H1 (cell line): ENCODE measurements at regions not wholly inside any gene's neighbourhood (a gene's known extent, or its start where the extent isn't known, plus 50 kb on each side); places are given as distances from the start of the nearest gene placed in this dataset.

Source experiments
- CTCF ChIA-PET: fragments of 300-600 bp; sonication (Branson Sonifier 250); formaldehyde crosslinking; loops from one replicate; lab custom pipeline; 2021; ENCODE audit not compliant: partially characterized antibody; lab: Charles Lee
- POLR2A ChIA-PET: fragments of 300-600 bp; sonication (Branson Sonifier 250); formaldehyde crosslinking; loops from one replicate; lab custom pipeline; 2021; ENCODE audit warnings: inconsistent platforms; ENCODE audit not compliant: partially characterized antibody; lab: Charles Lee
- DNase-seq, 2 experiments: peaks; one replicate each; pipeline versions ENCODE4 v3.0.0 to v3.0.0-alpha.2; 2010 to 2022; ENCODE audit warnings: low spot score in 2 of 2, low read depth in 1 of 2, mixed read lengths in 1 of 2
- FAIRE-seq: peaks from 2 replicates; lab custom pipeline; 2011; peaks lifted over from hg19 to GRCh38; lab: Jason Lieb, UNC
- H2AFZ ChIP-seq: 2 replicates; pipeline ENCODE4 v1.8.1; 2012; ENCODE audit warnings: low read length, inconsistent platforms
- H2AK5ac ChIP-seq: 2 replicates; pipeline ENCODE4 v1.6.1; 2013; ENCODE audit warnings: low read depth, low read length
- H2BK120ac ChIP-seq: replicated peaks from 2 replicates; pipeline ENCODE3; 2013; ENCODE audit warnings: low read depth, low read length, inconsistent platforms
- H2BK12ac ChIP-seq: 2 replicates; pipeline ENCODE4 v1.6.1; 2013; ENCODE audit warnings: low read depth, low read length
- H2BK15ac ChIP-seq: 2 replicates; pipeline ENCODE4 v1.6.1; 2013; ENCODE audit warnings: low read length
- H2BK20ac ChIP-seq: 2 replicates; pipeline ENCODE4 v1.6.1; 2013; ENCODE audit warnings: low read length
- H2BK5ac ChIP-seq: 2 replicates; pipeline ENCODE4 v1.6.1; 2013; ENCODE audit warnings: low read depth, low read length
- H3K14ac ChIP-seq: 2 replicates; pipeline ENCODE4 v1.6.1; 2013; ENCODE audit warnings: inconsistent platforms; ENCODE audit not compliant: insufficient read length
- H3K18ac ChIP-seq: 2 replicates; pipeline ENCODE4 v1.6.1; 2013; ENCODE audit warnings: low read length; ENCODE audit errors: extremely low read depth
- H3K23ac ChIP-seq: 2 replicates; pipeline ENCODE4 v1.6.1; 2013; ENCODE audit warnings: inconsistent platforms; ENCODE audit not compliant: insufficient read length
- H3K23me2 ChIP-seq: 2 replicates; pipeline ENCODE4 v1.6.1; 2013; ENCODE audit warnings: low read depth, low read length
- H3K27ac ChIP-seq: 2 replicates; pipeline ENCODE4 v1.6.1; 2011; ENCODE audit warnings: low read depth, low read length, inconsistent platforms
- H3K27me3 ChIP-seq, 4 experiments: replicated peaks in 1 of 4; 1 replicate in 1 of 4; 2 replicates in 3 of 4; pipeline versions ENCODE4 v1.6.1 to v1.8.1; 2011 to 2013; ENCODE audit warnings: low read length in 3 of 4, mild to moderate bottlenecking in 3 of 4, inconsistent platforms in 2 of 4, mixed read lengths in 2 of 4, moderate library complexity in 1 of 4; ENCODE audit not compliant: control insufficient read depth in 3 of 4, insufficient read depth in 3 of 4; ENCODE audit errors: extremely low read depth in 1 of 4
- H3K36me3 ChIP-seq, 4 experiments: 2 replicates each; pipeline versions ENCODE4 v1.6.1 to v1.8.1; 2011 to 2013; ENCODE audit warnings: mild to moderate bottlenecking in 4 of 4, low read length in 3 of 4, moderate library complexity in 2 of 4, control low read depth in 1 of 4, inconsistent platforms in 1 of 4; ENCODE audit not compliant: insufficient read depth in 4 of 4, control insufficient read depth in 2 of 4
- H3K4ac ChIP-seq: replicated peaks from 2 replicates; pipeline ENCODE3; 2013; ENCODE audit warnings: low read length, low read depth, mixed read lengths, inconsistent platforms; ENCODE audit not compliant: insufficient read length
- H3K4me1 ChIP-seq, 4 experiments: replicated peaks in 1 of 4; 1 replicate in 1 of 4; 2 replicates in 3 of 4; pipeline versions ENCODE4 v1.6.1 to v1.8.1; 2011 to 2013; ENCODE audit warnings: low read length in 3 of 4, inconsistent platforms in 2 of 4, mixed read lengths in 1 of 4; ENCODE audit not compliant: insufficient read depth in 4 of 4, control insufficient read depth in 3 of 4
- H3K4me2 ChIP-seq, 2 experiments: 2 replicates each; pipeline versions ENCODE4 v1.6.1 to v1.8.1; 2011 to 2013; ENCODE audit warnings: low read depth in 2 of 2, low read length in 2 of 2, control low read depth in 1 of 2, inconsistent platforms in 1 of 2, mild to moderate bottlenecking in 1 of 2; ENCODE audit not compliant: insufficient read depth in 1 of 2
- H3K4me3 ChIP-seq, 4 experiments: fragments of 200-600, 300-600 bp in 1 of 4; sonication (generic), shearing (Covaris generic), sonication (Bioruptor Twin) in 1 of 4; 2 replicates each; pipeline versions ENCODE4 v1.5.1 to v1.8.1; 2011 to 2016; ENCODE audit warnings: low read length in 4 of 4, low read depth in 3 of 4, control low read depth in 2 of 4, inconsistent platforms in 2 of 4, mild to moderate bottlenecking in 2 of 4, mixed read lengths in 1 of 4, moderate library complexity in 1 of 4; ENCODE audit not compliant: insufficient read depth in 2 of 4; ENCODE audit errors: extremely low read depth in 1 of 4
- H3K56ac ChIP-seq: replicated peaks from 2 replicates; pipeline ENCODE3; 2013; ENCODE audit warnings: low read depth, mild to moderate bottlenecking, mixed read lengths, low read length, inconsistent platforms; ENCODE audit not compliant: insufficient read length
- H3K79me1 ChIP-seq: 2 replicates; pipeline ENCODE4 v1.6.1; 2013; ENCODE audit warnings: low read depth, low read length, control low read depth
- H3K79me2 ChIP-seq, 2 experiments: 2 replicates each; pipeline versions ENCODE4 v1.6.1 to v1.8.1; 2012 to 2013; ENCODE audit warnings: low read length in 2 of 2, mild to moderate bottlenecking in 2 of 2, inconsistent platforms in 1 of 2; ENCODE audit not compliant: insufficient read depth in 2 of 2, control insufficient read depth in 1 of 2
- H3K9ac ChIP-seq, 4 experiments: replicated peaks in 1 of 4; 1 replicate in 1 of 4; 2 replicates in 3 of 4; pipeline versions ENCODE4 v1.6.1 to v1.8.1; 2011 to 2013; ENCODE audit warnings: low read depth in 3 of 4, low read length in 3 of 4, control low read depth in 2 of 4, mild to moderate bottlenecking in 2 of 4, moderate library complexity in 2 of 4, inconsistent platforms in 1 of 4; ENCODE audit errors: extremely low read depth in 1 of 4
- H3K9me3 ChIP-seq, 2 experiments: 2 replicates each; pipeline versions ENCODE4 v1.6.1 to v1.8.1; 2012 to 2013; ENCODE audit warnings: mild to moderate bottlenecking in 2 of 2, moderate library complexity in 2 of 2, control low read depth in 1 of 2, inconsistent platforms in 1 of 2, low read depth in 1 of 2, low read length in 1 of 2, mixed read lengths in 1 of 2; ENCODE audit not compliant: insufficient read depth in 2 of 2
- H4K20me1 ChIP-seq, 2 experiments: replicated peaks in 1 of 2; 2 replicates each; pipeline versions ENCODE3 to v1.8.1; 2011 to 2013; ENCODE audit warnings: inconsistent platforms in 2 of 2, low read length in 2 of 2, mild to moderate bottlenecking in 1 of 2; ENCODE audit not compliant: insufficient read depth in 2 of 2, control insufficient read depth in 1 of 2
- H4K5ac ChIP-seq: 2 replicates; pipeline ENCODE4 v1.6.1; 2013; ENCODE audit warnings: low read length, low read depth, mixed read lengths, inconsistent platforms; ENCODE audit not compliant: insufficient read length
- H4K8ac ChIP-seq: 2 replicates; pipeline ENCODE4 v1.8.0; 2013; ENCODE audit warnings: mild to moderate bottlenecking, moderate library complexity, low read length, inconsistent platforms; ENCODE audit not compliant: insufficient read depth; ENCODE audit errors: extremely low read depth
- H4K91ac ChIP-seq: replicated peaks from 2 replicates; pipeline ENCODE3; 2013; ENCODE audit warnings: low read length, mixed read lengths, inconsistent platforms; ENCODE audit not compliant: insufficient read length
- CHD2 ChIP-seq: IDR thresholded peaks from 2 replicates; pipeline ENCODE4 v1.6.1; 2012; ENCODE audit warnings: low read length, improper control_type of control experiment
- GABPA ChIP-seq: IDR thresholded peaks from 2 replicates; pipeline ENCODE4 v1.6.1; 2011; ENCODE audit warnings: mild to moderate bottlenecking, low read length, moderate library complexity, borderline replicate concordance; ENCODE audit not compliant: insufficient read depth
- RNF2 ChIP-seq: fragments of 200-900, 300-1000 bp; sonication (generic); IDR thresholded peaks from 2 replicates; pipeline ENCODE4 v1.7.1; 2016; ENCODE audit warnings: borderline replicate concordance, low read depth, mild to moderate bottlenecking, antibody characterized with exemption, low read length; ENCODE audit not compliant: poor library complexity, severe bottlenecking; ENCODE audit errors: missing control alignments
- WGBS, 2 experiments: shearing (Covaris generic) in 1 of 2; methylation state at CpG; one replicate each; pipeline versions ENCODE4 v1.1.6 to v1.1.7; 2013 to 2015; ENCODE audit warnings: low lambda C conversion rate in 2 of 2, mixed read lengths in 2 of 2, inconsistent platforms in 1 of 2, low coverage in 1 of 2, missing lambda C conversion rate in 1 of 2; ENCODE audit not compliant: insufficient replicate concordance in 2 of 2, insufficient coverage in 1 of 2, insufficient read length in 1 of 2; ENCODE audit errors: extremely low coverage in 1 of 2, missing lambda C conversion rate in 1 of 2; 5-methylcytosine and 5-hydroxymethylcytosine counted together
- TF ChIP-seq, protein P1 (sequence below): IDR thresholded peaks from 2 replicates; pipeline ENCODE4 v1.6.1; 2011; ENCODE audit warnings: low read length, improper control_type of control experiment

DNA sequence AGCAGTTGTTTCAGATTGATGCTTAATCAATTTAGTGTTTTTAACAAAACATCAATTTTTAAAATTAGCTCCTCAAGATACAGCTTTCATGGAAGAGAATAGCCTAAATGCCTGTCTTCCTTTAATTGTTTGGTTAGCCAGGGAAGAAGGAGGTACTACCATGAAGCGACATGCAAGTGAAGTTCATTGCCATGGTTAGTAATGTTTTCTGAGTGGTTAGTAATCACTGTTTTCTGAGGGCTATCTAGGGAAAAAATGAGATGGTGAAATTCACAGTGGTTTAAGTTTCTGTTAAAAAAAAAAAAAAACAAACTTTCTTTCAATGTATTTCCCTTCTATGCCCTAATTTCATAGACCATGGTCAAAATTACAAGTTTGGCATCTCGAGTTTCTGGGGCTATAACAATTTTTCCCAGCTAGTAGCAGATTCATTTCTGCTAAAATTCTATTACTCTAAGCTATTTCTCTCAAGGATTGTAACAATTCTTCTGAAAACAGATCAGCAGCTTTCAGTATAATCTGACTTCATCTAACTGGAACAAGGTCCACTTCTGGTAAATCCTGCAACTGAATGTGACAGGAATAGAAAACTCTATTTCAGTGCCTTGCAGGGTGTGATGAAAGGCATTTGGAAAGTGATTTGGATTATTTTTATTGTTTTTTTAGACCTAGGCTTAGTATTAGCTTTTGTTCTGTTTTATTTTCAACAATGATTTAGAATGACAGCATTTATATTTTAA lies 157.0 kb downstream of the PCDH18 start:
- Histone ChIP-seq H4K5ac (no peak overlapping the region), H3K23me2 (no peaks in the 10 kb centered on the region), H3K18ac (no peak overlapping the region), H3K14ac (no peak overlapping the region), H2AFZ (no peak overlapping the region), H3K4me2 (no peak overlapping the region), H2BK120ac (no peak overlapping the region), H4K91ac (no peak overlapping the region), H3K4me3 (no peak overlapping the region), H2AK5ac (no peak overlapping the region), H3K23ac (no peak overlapping the region), H4K8ac (no peak overlapping the region), H3K9me3 (no peaks in the 10 kb centered on the region), H3K36me3 (no peaks in the 10 kb centered on the region), H3K4ac (no peak overlapping the region), H3K4me1 (no peaks in the 10 kb centered on the region), H2BK15ac (no peak overlapping the region), H3K9ac (no peak overlapping the region), H2BK5ac (no peak overlapping the region), H3K79me2 (no peaks in the 10 kb centered on the region), H2BK20ac (no peak overlapping the region), H3K27me3 (no peaks in the 10 kb centered on the region), H3K56ac (no peak overlapping the region), H3K27ac (no peak overlapping the region), H4K20me1 (no peaks in the 10 kb centered on the region), H3K79me1 (no peaks in the 10 kb centered on the region), H2BK12ac (no peak overlapping the region)
- ChIA-PET CTCF (interaction anchor here (0.6 kb wide), 2 partner anchors 345 to 525 kb away, joined by 3 to 4 read pairs; no protein-coding TSS in a partner anchor), POLR2A (no interaction called here)
- 83% methylated on average over 2 of the region's 2 CpGs; no CpG with 5 or more reads in 1 of the 2 experiments for WGBS, 2 experiments
- FAIRE-seq, result no peak
- DNase-seq, result no peak
- TF ChIP-seq, protein P1, sequence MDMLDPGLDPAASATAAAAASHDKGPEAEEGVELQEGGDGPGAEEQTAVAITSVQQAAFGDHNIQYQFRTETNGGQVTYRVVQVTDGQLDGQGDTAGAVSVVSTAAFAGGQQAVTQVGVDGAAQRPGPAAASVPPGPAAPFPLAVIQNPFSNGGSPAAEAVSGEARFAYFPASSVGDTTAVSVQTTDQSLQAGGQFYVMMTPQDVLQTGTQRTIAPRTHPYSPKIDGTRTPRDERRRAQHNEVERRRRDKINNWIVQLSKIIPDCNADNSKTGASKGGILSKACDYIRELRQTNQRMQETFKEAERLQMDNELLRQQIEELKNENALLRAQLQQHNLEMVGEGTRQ, result no peak
- TF ChIP-seq RNF2 (no peak), GABPA (no peak), CHD2 (no peak)
